ENCODE measurements at regions not wholly inside any gene's neighbourhood (a gene's known extent, or its start where the extent isn't known, plus 50 kb on each side); places are given as distances from the start of the nearest gene placed in this dataset.

- DNase-seq (no peak), ATAC-seq (no peak)
- no peak overlapping the region for H3K4me3 ChIP-seq
- H3K27ac ChIP-seq = no peak overlapping the region
- no peak for TF ChIP-seq POLR2A (IDR thresholded peaks at IDR 0.05)
- TF ChIP-seq CTCF (IDR thresholded peaks at IDR 0.05) = no peak
- no peaks in the 10 kb centered on the region for H3K36me3 ChIP-seq
- intact Hi-C loops (cut with DNase I) = no loop called here
- H3K4me1 ChIP-seq = no peaks in the 10 kb centered on the region
- WGBS, 4 donors = 90 to 92% (median 91%) methylated on average over 8 of the region's 8 CpGs
- no peaks in the 10 kb centered on the region for H3K27me3 ChIP-seq
- no peaks in the 10 kb centered on the region for H3K9me3 ChIP-seq
These were observed 459.0 kb upstream of the ATP2B1 start for GRCh38 chr12:90167518-90168208.

DNA sequence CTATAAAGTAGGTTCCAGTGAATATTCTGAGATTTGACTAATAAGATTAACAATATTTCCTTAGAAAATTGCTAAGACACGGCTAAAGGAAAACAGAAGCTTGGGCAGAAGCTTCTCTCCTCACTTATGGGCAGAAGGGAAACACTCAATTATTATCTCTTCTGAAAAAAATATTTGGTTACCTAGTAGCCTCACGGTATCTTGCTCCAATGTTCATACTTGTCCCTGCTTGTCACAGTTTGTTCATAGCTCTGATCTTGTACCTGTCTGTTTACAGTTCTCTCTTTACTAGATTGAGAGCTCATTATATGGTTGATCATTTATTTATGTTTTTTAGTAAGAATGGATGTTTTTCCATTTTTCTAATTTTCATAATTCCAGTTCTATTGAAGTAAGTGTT lies 458.0 kb upstream of the ATP2B1 start:
- TF ChIP-seq POLR2A (IDR thresholded peaks at IDR 0.05) (no peak), CTCF (IDR thresholded peaks at IDR 0.05) (no peak)
- Histone ChIP-seq H3K27ac (no peak overlapping the region), H3K27me3 (no peaks in the 10 kb centered on the region), H3K4me1 (no peaks in the 10 kb centered on the region), H3K9me3 (peaks cover 0 to 5% (median 0%) of the 10 kb centered on the region in 12 donors), H3K4me3 (no peak overlapping the region), H3K36me3 (no peaks in the 10 kb centered on the region)
- no peak for DNase-seq
- 90 to 94% (median 92%) methylated on average over 2 of the region's 2 CpGs for WGBS, 4 donors
- intact Hi-C loops (cut with DNase I) = no loop called here
- no peak for ATAC-seq

DNA sequence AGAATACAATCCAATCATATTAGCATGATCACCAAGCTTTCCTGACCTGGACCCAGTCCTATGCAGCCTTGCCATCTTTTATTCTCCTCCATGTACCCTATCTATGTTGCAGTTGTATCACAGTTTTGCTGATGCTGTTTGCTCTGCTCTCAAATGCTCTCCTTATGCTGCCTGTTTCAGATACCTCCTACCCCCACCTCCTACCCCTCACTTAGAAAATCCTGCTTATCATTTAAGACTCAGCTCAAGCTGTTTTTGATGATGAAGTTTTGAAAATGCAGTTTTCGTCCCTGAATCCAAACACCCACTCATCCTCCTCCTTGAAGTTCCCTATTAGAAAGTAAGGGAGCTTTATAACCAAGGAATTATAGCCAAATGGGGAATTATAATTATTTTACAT lies 457.4 kb upstream of the ATP2B1 start:
- Histone ChIP-seq H3K4me1 (no peaks in the 10 kb centered on the region), H3K4me3 (no peak overlapping the region), H3K27me3 (no peaks in the 10 kb centered on the region), H3K9me3 (peaks cover 0 to 5% (median 0%) of the 10 kb centered on the region in 12 donors), H3K27ac (no peak overlapping the region), H3K36me3 (no peaks in the 10 kb centered on the region)
- DNase-seq (no peak), ATAC-seq (no peak)
- intact Hi-C loops (cut with DNase I) = no loop called here
- WGBS, 4 donors = 71 to 90% (median 76%) methylated on average over 1 of the region's 1 CpG
- TF ChIP-seq POLR2A (IDR thresholded peaks at IDR 0.05) (no peak), CTCF (IDR thresholded peaks at IDR 0.05) (no peak)

DNA sequence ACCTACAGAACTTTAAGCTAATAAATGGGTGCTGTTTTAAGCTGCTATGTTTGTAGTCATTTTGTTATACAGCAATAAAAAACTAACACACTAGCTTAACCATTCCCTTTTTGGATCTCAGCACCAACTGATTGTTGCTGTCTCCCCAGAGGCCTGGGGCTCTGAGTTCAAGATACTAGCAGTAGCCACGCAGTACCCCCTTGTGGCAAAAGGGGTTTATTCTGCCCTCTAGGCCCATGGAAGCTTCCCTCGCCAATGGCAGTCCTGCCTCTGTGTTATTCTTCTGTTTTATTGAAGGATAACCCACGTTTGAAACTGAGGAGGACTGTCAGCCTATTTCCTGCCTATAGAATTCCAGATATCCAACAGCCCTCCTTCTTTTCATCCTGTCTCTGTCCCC lies 455.3 kb upstream of the ATP2B1 start:
- Histone ChIP-seq H3K27me3 (no peaks in the 10 kb centered on the region), H3K4me3 (no peak overlapping the region), H3K4me1 (no peaks in the 10 kb centered on the region), H3K36me3 (no peaks in the 10 kb centered on the region), H3K27ac (no peak overlapping the region), H3K9me3 (peaks cover 0 to 5% (median 0%) of the 10 kb centered on the region in 12 donors)
- DNase-seq = no peak
- 55 to 76% (median 69%) methylated on average over 3 of the region's 3 CpGs for WGBS, 4 donors
- TF ChIP-seq POLR2A (IDR thresholded peaks at IDR 0.05) (no peak), CTCF (IDR thresholded peaks at IDR 0.05) (no peak)
- intact Hi-C loops (cut with DNase I) = no loop called here
- ATAC-seq = no peak

Measured in heart left ventricle (tissue), 16 donors.